ENCODE measurements at regions not wholly inside any gene's neighbourhood (a gene's known extent, or its start where the extent isn't known, plus 50 kb on each side); places are given as distances from the start of the nearest gene placed in this dataset.

GRCh38 chr3:72361990-72362389 is 486.3 kb downstream of the SHQ1 start:
- Histone ChIP-seq H3K27me3 (ENCODE audit: insufficient read depth) (no peaks in the 10 kb centered on the region), H3K36me3 (ENCODE audit: insufficient read depth) (no peaks in the 10 kb centered on the region), H3K4me1 (ENCODE audit: insufficient read depth) (no peaks in the 10 kb centered on the region), H3F3A (replicated peaks; ENCODE audit: low read depth) (no peaks in the 10 kb centered on the region), H3K79me2 (replicated peaks; ENCODE audit: insufficient read depth) (no peaks in the 10 kb centered on the region), H3K9me2 (ENCODE audit: insufficient read depth) (peaks cover 12% of the 10 kb centered on the region; the same call in 1 of the 2 replicates), H3K27ac (ENCODE audit: low read depth) (no peak overlapping the region), H2AFZ (0 out of 2 replicates have a peak overlapping the region, but pooled peaks have one; percentile 5), H4K20me1 (replicated peaks; ENCODE audit: insufficient read depth) (no peaks in the 10 kb centered on the region), H3K4me3 (no peak overlapping the region), H3K4me2 (no peak overlapping the region)
- TF ChIP-seq ZNF114 (CRISPR knock-in tag; IDR thresholded peaks at IDR 0.05) (no peak), ZNF331 (CRISPR knock-in tag; IDR thresholded peaks at IDR 0.05; ENCODE audit: low read depth) (no peak), CREB1 (CRISPR knock-in tag; IDR thresholded peaks at IDR 0.05; ENCODE audit: low read depth) (no peak), POLR2AphosphoS5 (IDR thresholded peaks at IDR 0.05; ENCODE audit: low read depth) (no peak)
- H3K4me1 Mint-ChIP-seq: no peaks in the 10 kb centered on the region
- no peaks in the 10 kb centered on the region for H3K9me3 Mint-ChIP-seq
- H3K36me3 Mint-ChIP-seq (ENCODE audit: low read depth): no peaks in the 10 kb centered on the region; the same call in 2 of the 3 replicates
- DNase-seq (ENCODE audit: low spot score) (no peak), ATAC-seq (no peak)
- no peak overlapping the region for H3K27ac Mint-ChIP-seq
- H3K4me3 Mint-ChIP-seq: no peak overlapping the region
- peaks cover 2% of the 10 kb centered on the region for H3K27me3 Mint-ChIP-seq (ENCODE audit: insufficient read depth, low read depth, poor library complexity)

GRCh38 chr3:72359743-72360142 is 488.5 kb downstream of the SHQ1 start:
- H3K36me3 ChIP-seq (ENCODE audit: insufficient read depth): no peaks in the 10 kb centered on the region
- H3K4me1 Mint-ChIP-seq: no peaks in the 10 kb centered on the region
- no peaks in the 10 kb centered on the region for H3K79me2 ChIP-seq (replicated peaks; ENCODE audit: insufficient read depth)
- 0 out of 2 replicates have a peak overlapping the region, but pooled peaks have one; percentile 63 for H2AFZ ChIP-seq
- no peaks in the 10 kb centered on the region; the same call in 2 of the 3 replicates for H3K36me3 Mint-ChIP-seq (ENCODE audit: low read depth)
- no peaks in the 10 kb centered on the region for H3F3A ChIP-seq (replicated peaks; ENCODE audit: low read depth)
- no peaks in the 10 kb centered on the region for H3K4me1 ChIP-seq (ENCODE audit: insufficient read depth)
- no peak overlapping the region for H3K4me2 ChIP-seq
- H3K27ac ChIP-seq (ENCODE audit: low read depth): no peak overlapping the region
- peaks cover 12% of the 10 kb centered on the region; the same call in 1 of the 2 replicates for H3K9me2 ChIP-seq (ENCODE audit: insufficient read depth)
- H3K27ac Mint-ChIP-seq: no peak overlapping the region
- no peak overlapping the region for H3K4me3 ChIP-seq
- H3K27me3 Mint-ChIP-seq (ENCODE audit: insufficient read depth, low read depth, poor library complexity): peaks cover 2% of the 10 kb centered on the region
- ATAC-seq: no peak
- H3K4me3 Mint-ChIP-seq: no peak overlapping the region
- no peaks in the 10 kb centered on the region for H3K9me3 Mint-ChIP-seq
- no peaks in the 10 kb centered on the region for H3K27me3 ChIP-seq (ENCODE audit: insufficient read depth)
- DNase-seq (ENCODE audit: low spot score): no peak
- H4K20me1 ChIP-seq (replicated peaks; ENCODE audit: insufficient read depth): no peaks in the 10 kb centered on the region
- TF ChIP-seq, protein P1, sequence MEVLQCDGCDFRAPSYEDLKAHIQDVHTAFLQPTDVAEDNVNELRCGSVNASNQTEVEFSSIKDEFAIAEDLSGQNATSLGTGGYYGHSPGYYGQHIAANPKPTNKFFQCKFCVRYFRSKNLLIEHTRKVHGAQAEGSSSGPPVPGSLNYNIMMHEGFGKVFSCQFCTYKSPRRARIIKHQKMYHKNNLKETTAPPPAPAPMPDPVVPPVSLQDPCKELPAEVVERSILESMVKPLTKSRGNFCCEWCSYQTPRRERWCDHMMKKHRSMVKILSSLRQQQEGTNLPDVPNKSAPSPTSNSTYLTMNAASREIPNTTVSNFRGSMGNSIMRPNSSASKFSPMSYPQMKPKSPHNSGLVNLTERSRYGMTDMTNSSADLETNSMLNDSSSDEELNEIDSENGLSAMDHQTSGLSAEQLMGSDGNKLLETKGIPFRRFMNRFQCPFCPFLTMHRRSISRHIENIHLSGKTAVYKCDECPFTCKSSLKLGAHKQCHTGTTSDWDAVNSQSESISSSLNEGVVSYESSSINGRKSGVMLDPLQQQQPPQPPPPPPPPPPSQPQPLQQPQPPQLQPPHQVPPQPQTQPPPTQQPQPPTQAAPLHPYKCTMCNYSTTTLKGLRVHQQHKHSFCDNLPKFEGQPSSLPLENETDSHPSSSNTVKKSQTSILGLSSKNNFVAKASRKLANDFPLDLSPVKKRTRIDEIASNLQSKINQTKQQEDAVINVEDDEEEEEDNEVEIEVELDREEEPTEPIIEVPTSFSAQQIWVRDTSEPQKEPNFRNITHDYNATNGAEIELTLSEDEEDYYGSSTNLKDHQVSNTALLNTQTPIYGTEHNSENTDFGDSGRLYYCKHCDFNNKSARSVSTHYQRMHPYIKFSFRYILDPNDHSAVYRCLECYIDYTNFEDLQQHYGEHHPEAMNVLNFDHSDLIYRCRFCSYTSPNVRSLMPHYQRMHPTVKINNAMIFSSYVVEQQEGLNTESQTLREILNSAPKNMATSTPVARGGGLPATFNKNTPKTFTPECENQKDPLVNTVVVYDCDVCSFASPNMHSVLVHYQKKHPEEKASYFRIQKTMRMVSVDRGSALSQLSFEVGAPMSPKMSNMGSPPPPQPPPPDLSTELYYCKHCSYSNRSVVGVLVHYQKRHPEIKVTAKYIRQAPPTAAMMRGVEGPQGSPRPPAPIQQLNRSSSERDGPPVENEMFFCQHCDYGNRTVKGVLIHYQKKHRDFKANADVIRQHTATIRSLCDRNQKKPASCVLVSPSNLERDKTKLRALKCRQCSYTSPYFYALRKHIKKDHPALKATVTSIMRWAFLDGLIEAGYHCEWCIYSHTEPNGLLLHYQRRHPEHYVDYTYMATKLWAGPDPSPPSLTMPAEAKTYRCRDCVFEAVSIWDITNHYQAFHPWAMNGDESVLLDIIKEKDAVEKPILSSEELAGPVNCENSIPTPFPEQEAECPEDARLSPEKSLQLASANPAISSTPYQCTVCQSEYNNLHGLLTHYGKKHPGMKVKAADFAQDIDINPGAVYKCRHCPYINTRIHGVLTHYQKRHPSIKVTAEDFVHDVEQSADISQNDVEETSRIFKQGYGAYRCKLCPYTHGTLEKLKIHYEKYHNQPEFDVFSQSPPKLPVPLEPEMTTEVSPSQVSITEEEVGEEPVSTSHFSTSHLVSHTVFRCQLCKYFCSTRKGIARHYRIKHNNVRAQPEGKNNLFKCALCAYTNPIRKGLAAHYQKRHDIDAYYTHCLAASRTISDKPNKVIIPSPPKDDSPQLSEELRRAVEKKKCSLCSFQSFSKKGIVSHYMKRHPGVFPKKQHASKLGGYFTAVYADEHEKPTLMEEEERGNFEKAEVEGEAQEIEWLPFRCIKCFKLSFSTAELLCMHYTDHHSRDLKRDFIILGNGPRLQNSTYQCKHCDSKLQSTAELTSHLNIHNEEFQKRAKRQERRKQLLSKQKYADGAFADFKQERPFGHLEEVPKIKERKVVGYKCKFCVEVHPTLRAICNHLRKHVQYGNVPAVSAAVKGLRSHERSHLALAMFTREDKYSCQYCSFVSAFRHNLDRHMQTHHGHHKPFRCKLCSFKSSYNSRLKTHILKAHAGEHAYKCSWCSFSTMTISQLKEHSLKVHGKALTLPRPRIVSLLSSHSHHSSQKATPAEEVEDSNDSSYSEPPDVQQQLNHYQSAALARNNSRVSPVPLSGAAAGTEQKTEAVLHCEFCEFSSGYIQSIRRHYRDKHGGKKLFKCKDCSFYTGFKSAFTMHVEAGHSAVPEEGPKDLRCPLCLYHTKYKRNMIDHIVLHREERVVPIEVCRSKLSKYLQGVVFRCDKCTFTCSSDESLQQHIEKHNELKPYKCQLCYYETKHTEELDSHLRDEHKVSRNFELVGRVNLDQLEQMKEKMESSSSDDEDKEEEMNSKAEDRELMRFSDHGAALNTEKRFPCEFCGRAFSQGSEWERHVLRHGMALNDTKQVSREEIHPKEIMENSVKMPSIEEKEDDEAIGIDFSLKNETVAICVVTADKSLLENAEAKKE (CRISPR knock-in tag; IDR thresholded peaks at IDR 0.05): no peak
- TF ChIP-seq POLR2AphosphoS5 (IDR thresholded peaks at IDR 0.05; ENCODE audit: low read depth) (no peak), JUNB (IDR thresholded peaks at IDR 0.05; ENCODE audit: unreplicated experiment) (no peak), EZH2 (IDR thresholded peaks at IDR 0.05; ENCODE audit: low read depth, unreplicated experiment) (no peak), ZNF114 (CRISPR knock-in tag; IDR thresholded peaks at IDR 0.05) (no peak), CTCF (conservative IDR thresholded peaks at IDR 0.05; ENCODE audit: low read depth in 2 of 2) (no peak), ZNF331 (CRISPR knock-in tag; IDR thresholded peaks at IDR 0.05; ENCODE audit: low read depth) (no peak), NANOG (IDR thresholded peaks at IDR 0.05; ENCODE audit: borderline replicate concordance) (no peak), STAT1 (IDR thresholded peaks at IDR 0.05; ENCODE audit: unreplicated experiment) (no peak), EZH2phosphoT487 (IDR thresholded peaks at IDR 0.05; ENCODE audit: unreplicated experiment) (no peak), CREB1 (CRISPR knock-in tag; IDR thresholded peaks at IDR 0.05; ENCODE audit: low read depth) (no peak)
- TF ChIP-seq, protein P2, sequence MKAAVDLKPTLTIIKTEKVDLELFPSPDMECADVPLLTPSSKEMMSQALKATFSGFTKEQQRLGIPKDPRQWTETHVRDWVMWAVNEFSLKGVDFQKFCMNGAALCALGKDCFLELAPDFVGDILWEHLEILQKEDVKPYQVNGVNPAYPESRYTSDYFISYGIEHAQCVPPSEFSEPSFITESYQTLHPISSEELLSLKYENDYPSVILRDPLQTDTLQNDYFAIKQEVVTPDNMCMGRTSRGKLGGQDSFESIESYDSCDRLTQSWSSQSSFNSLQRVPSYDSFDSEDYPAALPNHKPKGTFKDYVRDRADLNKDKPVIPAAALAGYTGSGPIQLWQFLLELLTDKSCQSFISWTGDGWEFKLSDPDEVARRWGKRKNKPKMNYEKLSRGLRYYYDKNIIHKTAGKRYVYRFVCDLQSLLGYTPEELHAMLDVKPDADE (IDR thresholded peaks at IDR 0.05): no peak
